ENCODE measurements at regions not wholly inside any gene's neighbourhood (a gene's known extent, or its start where the extent isn't known, plus 50 kb on each side); places are given as distances from the start of the nearest gene placed in this dataset.

DNA sequence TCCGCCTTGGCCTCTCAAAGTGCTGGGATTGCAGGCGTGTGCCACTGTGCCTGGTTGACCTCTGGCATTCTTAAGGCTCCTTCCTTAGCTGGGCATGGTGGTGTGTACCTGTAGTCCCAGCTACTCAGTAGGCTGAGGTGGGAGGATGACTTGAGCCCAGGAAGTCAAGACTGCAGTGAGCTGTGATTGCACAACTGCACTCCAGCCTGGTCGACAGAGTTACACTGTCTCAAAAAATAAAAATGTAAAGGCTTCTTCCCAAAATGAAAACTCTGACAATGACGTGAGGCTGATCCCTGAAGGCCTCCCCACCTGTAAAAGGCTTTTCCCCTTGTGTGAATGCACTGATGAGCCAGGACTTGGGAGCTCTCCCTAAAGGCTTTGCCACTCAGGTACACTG lies 62.4 kb downstream of the ZBTB9 start:
- TF ChIP-seq, protein P1, sequence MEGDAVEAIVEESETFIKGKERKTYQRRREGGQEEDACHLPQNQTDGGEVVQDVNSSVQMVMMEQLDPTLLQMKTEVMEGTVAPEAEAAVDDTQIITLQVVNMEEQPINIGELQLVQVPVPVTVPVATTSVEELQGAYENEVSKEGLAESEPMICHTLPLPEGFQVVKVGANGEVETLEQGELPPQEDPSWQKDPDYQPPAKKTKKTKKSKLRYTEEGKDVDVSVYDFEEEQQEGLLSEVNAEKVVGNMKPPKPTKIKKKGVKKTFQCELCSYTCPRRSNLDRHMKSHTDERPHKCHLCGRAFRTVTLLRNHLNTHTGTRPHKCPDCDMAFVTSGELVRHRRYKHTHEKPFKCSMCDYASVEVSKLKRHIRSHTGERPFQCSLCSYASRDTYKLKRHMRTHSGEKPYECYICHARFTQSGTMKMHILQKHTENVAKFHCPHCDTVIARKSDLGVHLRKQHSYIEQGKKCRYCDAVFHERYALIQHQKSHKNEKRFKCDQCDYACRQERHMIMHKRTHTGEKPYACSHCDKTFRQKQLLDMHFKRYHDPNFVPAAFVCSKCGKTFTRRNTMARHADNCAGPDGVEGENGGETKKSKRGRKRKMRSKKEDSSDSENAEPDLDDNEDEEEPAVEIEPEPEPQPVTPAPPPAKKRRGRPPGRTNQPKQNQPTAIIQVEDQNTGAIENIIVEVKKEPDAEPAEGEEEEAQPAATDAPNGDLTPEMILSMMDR (conservative IDR thresholded peaks at IDR 0.05): no peak
- TF ChIP-seq EZH2 (IDR thresholded peaks at IDR 0.05; ENCODE audit: low read depth): no peak
